ENCODE measurements at regions not wholly inside any gene's neighbourhood (a gene's known extent, or its start where the extent isn't known, plus 50 kb on each side); places are given as distances from the start of the nearest gene placed in this dataset.
A peak's percentile ranks its signal among the peaks of the same experiment; 100 is the strongest.
"Not testable (repeated sequence)": the region's sequence is repeated elsewhere in the genome, so short reads cannot be mapped to it uniquely, and the experiment has no call there.

GRCh38 chr12:131251336-131252101 lies 297.8 kb downstream of the ADGRD1 start:
- no peak for DNase-seq

- no peak for DNase-seq
Observed at GRCh38 chr12:131253376-131254026, 299.8 kb downstream of the ADGRD1 start.

GRCh38 chr12:131254374-131254773 lies 300.7 kb downstream of the ADGRD1 start:
- DNase-seq = no peak

- no peak for DNase-seq
Observed at GRCh38 chr12:131258398-131258797, 304.7 kb downstream of the ADGRD1 start.

- DNase-seq = no peak
Observed at GRCh38 chr12:131260251-131260905, 306.7 kb downstream of the ADGRD1 start.

- no peak for DNase-seq
Observed at GRCh38 chr12:131260954-131261353, 307.2 kb downstream of the ADGRD1 start.

GRCh38 chr12:131261906-131262305 lies 308.2 kb downstream of the ADGRD1 start:
- no peak for DNase-seq

- DNase-seq = no peak
Observed at GRCh38 chr12:131263626-131264025, 309.9 kb downstream of the ADGRD1 start.

- no peak for DNase-seq
Observed at GRCh38 chr12:131264635-131265034, 310.9 kb downstream of the ADGRD1 start.

GRCh38 chr12:131266591-131267467 lies 313.1 kb downstream of the ADGRD1 start:
- DNase-seq = no peak

- no peak for DNase-seq
Observed at GRCh38 chr12:131267576-131267975, 313.9 kb downstream of the ADGRD1 start.

- DNase-seq = peak; percentile 75
Observed at GRCh38 chr12:131268123-131268522, 314.4 kb downstream of the ADGRD1 start.

GRCh38 chr12:131268571-131268970 lies 314.9 kb downstream of the ADGRD1 start:
- DNase-seq = not testable (repeated sequence)

GRCh38 chr12:131269551-131269950 lies 315.8 kb downstream of the ADGRD1 start:
- DNase-seq = no peak

- DNase-seq = not testable (repeated sequence)
Observed at GRCh38 chr12:131269977-131270376, 316.3 kb downstream of the ADGRD1 start.

GRCh38 chr12:131271724-131272123 lies 318.0 kb downstream of the ADGRD1 start:
- no peak for DNase-seq

- not testable (repeated sequence) for DNase-seq
Observed at GRCh38 chr12:131272283-131272814, 318.6 kb downstream of the ADGRD1 start.

- no peak for DNase-seq
Observed at GRCh38 chr12:131273291-131273845, 319.7 kb downstream of the ADGRD1 start.

GRCh38 chr12:131274061-131274460 lies 320.4 kb downstream of the ADGRD1 start:
- no peak for DNase-seq

- no peak for DNase-seq
Observed at GRCh38 chr12:131274906-131275305, 321.2 kb downstream of the ADGRD1 start.

- DNase-seq = no peak
Observed at GRCh38 chr12:131275824-131276223, 322.1 kb downstream of the ADGRD1 start.

- no peak for DNase-seq
Observed at GRCh38 chr12:131276501-131277185, 322.9 kb downstream of the ADGRD1 start.
